Endothelial cell of umbilical vein (primary cell): ENCODE measurements at regions not wholly inside any gene's neighbourhood (a gene's known extent, or its start where the extent isn't known, plus 50 kb on each side); places are given as distances from the start of the nearest gene placed in this dataset.

ENCODE experiments used
- BruUV-seq: library from RNA; stranded (reverse); fragments of 400-500 nt; replicated peaks from 2 replicates; lab custom pipeline; 2021; lab: Mats Ljungman, UMichigan
- CTCF ChIA-PET: fragments of 300-600, 350-600 bp; sonication (Branson Sonifier 250); formaldehyde crosslinking; loops from one replicate; lab custom pipeline; 2021; ENCODE audit warnings: antibody characterized with exemption, inconsistent platforms; lab: Charles Lee
- POLR2A ChIA-PET: fragments of 300-600, 350-600 bp; sonication (Branson Sonifier 250); formaldehyde crosslinking; loops from one replicate; lab custom pipeline; 2021; ENCODE audit warnings: antibody characterized with exemption, inconsistent platforms; lab: Charles Lee
- DNase-seq: peaks from one replicate; pipeline ENCODE4 v3.0.0-alpha.2; 2011; ENCODE audit warnings: low read depth, low spot score
- FAIRE-seq: peaks from 2 replicates; lab custom pipeline; 2011; peaks lifted over from hg19 to GRCh38; lab: Jason Lieb, UNC
- H2AFZ ChIP-seq: 2 replicates; pipeline ENCODE4 v1.6.0; 2012; ENCODE audit warnings: low read depth, low read length, control low read depth, inconsistent platforms
- H3K27ac ChIP-seq: 2 replicates; pipeline ENCODE4 v1.5.1; 2011; ENCODE audit warnings: low read depth, mild to moderate bottlenecking, control low read depth, low read length, moderate library complexity; ENCODE audit not compliant: insufficient read depth
- H3K27me3 ChIP-seq, 2 experiments: 2 replicates each; pipeline versions ENCODE4 v1.6.0 to v1.6.1; 2011; ENCODE audit warnings: low read length in 2 of 2, mixed read lengths in 1 of 2; ENCODE audit not compliant: control insufficient read depth in 2 of 2, insufficient read depth in 2 of 2
- H3K36me3 ChIP-seq, 2 experiments: 2 replicates in 1 of 2; 3 replicates in 1 of 2; pipeline ENCODE4 v1.5.1; 2011; ENCODE audit warnings: low read length in 2 of 2, mild to moderate bottlenecking in 1 of 2, moderate library complexity in 1 of 2; ENCODE audit not compliant: control insufficient read depth in 2 of 2, insufficient read depth in 2 of 2; ENCODE audit errors: extremely low read depth in 1 of 2
- H3K4me1 ChIP-seq: 3 replicates; pipeline ENCODE4 v1.5.1; 2011; ENCODE audit warnings: mild to moderate bottlenecking, low read length; ENCODE audit not compliant: control insufficient read depth, insufficient read depth; ENCODE audit errors: extremely low read depth
- H3K4me2 ChIP-seq: 2 replicates; pipeline ENCODE4 v1.6.1; 2011; ENCODE audit warnings: low read length, control low read depth, mixed read lengths; ENCODE audit not compliant: insufficient read depth
- H3K4me3 ChIP-seq, 3 experiments: fragments of 200-600 bp in 1 of 3; sonication (generic), shearing (Covaris generic) in 1 of 3; replicated peaks in 1 of 3; 2 replicates each; pipeline ENCODE4 v1.5.1; 2011 to 2016; ENCODE audit warnings: control low read depth in 3 of 3, low read length in 3 of 3, mild to moderate bottlenecking in 2 of 3, inconsistent platforms in 1 of 3, low read depth in 1 of 3, moderate library complexity in 1 of 3; ENCODE audit not compliant: insufficient read depth in 1 of 3
- H3K79me2 ChIP-seq: 2 replicates; pipeline ENCODE4 v1.6.0; 2012; ENCODE audit warnings: low read length, inconsistent platforms; ENCODE audit not compliant: control insufficient read depth, insufficient read depth
- H3K9ac ChIP-seq: replicated peaks from 2 replicates; pipeline ENCODE3; 2011; ENCODE audit warnings: low read length, control low read depth; ENCODE audit not compliant: insufficient read depth; ENCODE audit errors: extremely low read depth
- H3K9me1 ChIP-seq: replicated peaks from 3 replicates; pipeline ENCODE4 v1.6.0; 2011; ENCODE audit warnings: mild to moderate bottlenecking, low read length; ENCODE audit not compliant: control insufficient read depth, insufficient read depth; ENCODE audit errors: extremely low read depth
- H3K9me3 ChIP-seq: replicated peaks from 2 replicates; pipeline ENCODE4 v1.5.1; 2012; ENCODE audit warnings: low read length, inconsistent platforms; ENCODE audit not compliant: control insufficient read depth, insufficient read depth
- H4K20me1 ChIP-seq: replicated peaks from 2 replicates; pipeline ENCODE3; 2011; ENCODE audit warnings: mild to moderate bottlenecking, low read length; ENCODE audit not compliant: control insufficient read depth, insufficient read depth; ENCODE audit errors: extremely low read depth
- EZH2 ChIP-seq: IDR thresholded peaks from 2 replicates; pipeline ENCODE4 v1.6.1; 2012; ENCODE audit warnings: borderline replicate concordance, low read depth, mild to moderate bottlenecking, moderate library complexity, low read length, inconsistent platforms; ENCODE audit not compliant: severe bottlenecking
- FOS ChIP-seq: IDR thresholded peaks from 2 replicates; pipeline ENCODE4 v1.6.1; 2011; ENCODE audit warnings: mild to moderate bottlenecking, low read length, moderate library complexity, borderline replicate concordance; ENCODE audit not compliant: insufficient read depth
- GATA2 ChIP-seq: IDR thresholded peaks from 2 replicates; pipeline ENCODE4 v1.7.0; 2011; ENCODE audit warnings: low read depth, mild to moderate bottlenecking, moderate library complexity, mixed read lengths, low read length; ENCODE audit not compliant: insufficient read length, insufficient read depth
- JUN ChIP-seq: IDR thresholded peaks from 2 replicates; pipeline ENCODE4 v1.6.1; 2011; ENCODE audit warnings: borderline replicate concordance, low read depth; ENCODE audit not compliant: insufficient read length, insufficient read depth
- MYC ChIP-seq: IDR thresholded peaks from one replicate; pipeline ENCODE4 v1.6.1; 2011; ENCODE audit warnings: mild to moderate bottlenecking, low read depth, low read length
- POLR2A ChIP-seq: IDR thresholded peaks from 2 replicates; pipeline ENCODE4 v1.6.1; 2012; ENCODE audit warnings: low read depth, mild to moderate bottlenecking, control low read depth, low read length
- POLR2AphosphoS5 ChIP-seq: IDR thresholded peaks from 2 replicates; pipeline ENCODE4 v1.6.1; 2012; ENCODE audit warnings: low read depth, mild to moderate bottlenecking, control low read depth, low read length, moderate library complexity; ENCODE audit not compliant: insufficient read depth
- dilution Hi-C: fragments of 300-500 bp; cut with MboI; formaldehyde crosslinking; loops from one replicate; pipeline ENCODE4 v1.15.0; 2019; ENCODE audit warnings: low sequenced_read_pairs; ENCODE audit not compliant: extremely low pct_ligation_motif_present
- intact Hi-C: fragments of 100-400 bp; cut with micrococcal nuclease; formaldehyde crosslinking; loops from one replicate; pipeline ENCODE4 v1.10.0; 2022
- TF ChIP-seq, protein P1 (sequence below): IDR thresholded peaks from 2 replicates; pipeline ENCODE4 v1.6.1; 2011; ENCODE audit not compliant: insufficient read depth, insufficient read length
- TF ChIP-seq, protein P2 (sequence below), 2 donors: IDR thresholded peaks; 1 replicate in 1 of 2; 2 replicates in 1 of 2; pipeline ENCODE4 v1.5.1; 2011; ENCODE audit warnings: low read length in 2 of 2, mild to moderate bottlenecking in 2 of 2, moderate library complexity in 2 of 2, control low read depth in 1 of 2, inconsistent platforms in 1 of 2, low read depth in 1 of 2; ENCODE audit not compliant: insufficient read depth in 1 of 2; ENCODE audit errors: extremely low read depth in 1 of 2

DNA sequence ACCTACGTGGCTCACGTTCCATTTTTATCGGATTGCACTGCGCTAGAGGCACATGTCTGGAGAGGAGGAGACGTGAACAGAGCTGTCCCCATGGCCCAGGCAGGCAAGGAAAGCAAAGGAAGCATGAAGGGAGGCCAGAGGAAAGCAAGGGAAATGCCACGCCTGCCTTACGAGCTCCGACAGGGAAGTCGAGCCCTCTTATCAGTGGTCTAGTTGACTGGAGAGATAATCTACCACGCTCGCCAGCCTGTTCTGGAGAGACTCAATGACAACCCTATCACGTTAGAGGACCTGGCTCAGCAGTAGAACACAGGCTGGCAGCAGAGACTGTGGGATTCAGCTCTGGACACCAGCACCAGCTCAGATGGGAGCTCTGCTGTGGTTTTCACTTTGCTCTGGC, 202.6 kb upstream of the ID2 start:
- no peaks in the 10 kb centered on the region for H4K20me1 ChIP-seq
- H3K79me2 ChIP-seq: no peaks in the 10 kb centered on the region
- no peak overlapping the region for H3K27ac ChIP-seq
- no peaks in the 10 kb centered on the region for H3K36me3 ChIP-seq
- no peaks in the 10 kb centered on the region for H3K4me1 ChIP-seq
- no peaks in the 10 kb centered on the region for H3K9me1 ChIP-seq
- H2AFZ ChIP-seq: no peak overlapping the region
- no peak for FAIRE-seq
- TF ChIP-seq JUN: no peak
- no peak for DNase-seq
- no peak overlapping the region for H3K9ac ChIP-seq
- no TSS peak for BruUV-seq
- CTCF ChIA-PET: no interaction called here
- intact Hi-C loops (no loop called here), dilution Hi-C loops (no loop called here)
- no peaks in the 10 kb centered on the region for H3K9me3 ChIP-seq
- H3K4me2 ChIP-seq: no peak overlapping the region
- H3K27me3 ChIP-seq: no peaks in the 10 kb centered on the region
- POLR2A ChIA-PET: no interaction called here
- H3K4me3 ChIP-seq: no peak overlapping the region

DNA sequence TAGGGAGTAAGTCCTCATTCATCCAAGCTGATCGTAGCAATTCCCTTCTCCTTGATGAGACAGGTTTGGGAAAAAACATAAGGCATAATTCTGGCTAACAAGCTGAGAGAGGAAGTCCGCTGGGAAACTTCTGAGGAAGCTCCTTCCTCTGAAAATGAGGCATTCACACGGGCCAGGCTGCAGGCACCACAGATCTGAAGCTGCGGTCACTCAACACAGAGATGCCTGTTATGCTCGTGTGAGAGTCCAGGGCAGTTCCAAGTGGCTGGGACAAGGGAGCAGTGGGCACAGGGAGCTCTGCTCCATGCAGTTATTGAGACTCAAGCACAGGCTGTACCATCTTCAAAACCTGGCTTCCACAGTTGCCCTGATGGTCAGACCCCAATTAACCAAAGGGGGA, 200.9 kb upstream of the ID2 start:
- dilution Hi-C loops (no loop called here), intact Hi-C loops (no loop called here)
- no peaks in the 10 kb centered on the region for H3K4me1 ChIP-seq
- H3K4me2 ChIP-seq: no peak overlapping the region
- no peak overlapping the region for H3K4me3 ChIP-seq
- H3K27ac ChIP-seq: no peak overlapping the region
- BruUV-seq: no TSS peak
- no peaks in the 10 kb centered on the region for H3K27me3 ChIP-seq
- no peak for TF ChIP-seq EZH2
- TF ChIP-seq POLR2A: no peak
- no peak for TF ChIP-seq GATA2
- TF ChIP-seq, protein P1, sequence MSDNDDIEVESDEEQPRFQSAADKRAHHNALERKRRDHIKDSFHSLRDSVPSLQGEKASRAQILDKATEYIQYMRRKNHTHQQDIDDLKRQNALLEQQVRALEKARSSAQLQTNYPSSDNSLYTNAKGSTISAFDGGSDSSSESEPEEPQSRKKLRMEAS: no peak
- TF ChIP-seq, protein P2, sequence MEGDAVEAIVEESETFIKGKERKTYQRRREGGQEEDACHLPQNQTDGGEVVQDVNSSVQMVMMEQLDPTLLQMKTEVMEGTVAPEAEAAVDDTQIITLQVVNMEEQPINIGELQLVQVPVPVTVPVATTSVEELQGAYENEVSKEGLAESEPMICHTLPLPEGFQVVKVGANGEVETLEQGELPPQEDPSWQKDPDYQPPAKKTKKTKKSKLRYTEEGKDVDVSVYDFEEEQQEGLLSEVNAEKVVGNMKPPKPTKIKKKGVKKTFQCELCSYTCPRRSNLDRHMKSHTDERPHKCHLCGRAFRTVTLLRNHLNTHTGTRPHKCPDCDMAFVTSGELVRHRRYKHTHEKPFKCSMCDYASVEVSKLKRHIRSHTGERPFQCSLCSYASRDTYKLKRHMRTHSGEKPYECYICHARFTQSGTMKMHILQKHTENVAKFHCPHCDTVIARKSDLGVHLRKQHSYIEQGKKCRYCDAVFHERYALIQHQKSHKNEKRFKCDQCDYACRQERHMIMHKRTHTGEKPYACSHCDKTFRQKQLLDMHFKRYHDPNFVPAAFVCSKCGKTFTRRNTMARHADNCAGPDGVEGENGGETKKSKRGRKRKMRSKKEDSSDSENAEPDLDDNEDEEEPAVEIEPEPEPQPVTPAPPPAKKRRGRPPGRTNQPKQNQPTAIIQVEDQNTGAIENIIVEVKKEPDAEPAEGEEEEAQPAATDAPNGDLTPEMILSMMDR (IDR thresholded peaks at IDR 0.05; ENCODE audit: extremely low read depth in 1 of 2, insufficient read depth in 1 of 2, low read depth in 1 of 2, low read length in 2 of 2): no peak
- TF ChIP-seq MYC: no peak
- TF ChIP-seq FOS: no peak
- no peak for TF ChIP-seq POLR2AphosphoS5
- TF ChIP-seq JUN: no peak
- POLR2A ChIA-PET: no interaction called here
- H3K9me3 ChIP-seq: no peaks in the 10 kb centered on the region
- H2AFZ ChIP-seq: no peak overlapping the region
- CTCF ChIA-PET: no interaction called here
- H3K9me1 ChIP-seq: no peaks in the 10 kb centered on the region
- H3K36me3 ChIP-seq: no peaks in the 10 kb centered on the region
- H3K79me2 ChIP-seq: no peaks in the 10 kb centered on the region
- FAIRE-seq (no peak), DNase-seq (no peak)
- H3K9ac ChIP-seq: no peak overlapping the region
- no peaks in the 10 kb centered on the region for H4K20me1 ChIP-seq
